ENCODE measurements at regions not wholly inside any gene's neighbourhood (a gene's known extent, or its start where the extent isn't known, plus 50 kb on each side); places are given as distances from the start of the nearest gene placed in this dataset.

DNA sequence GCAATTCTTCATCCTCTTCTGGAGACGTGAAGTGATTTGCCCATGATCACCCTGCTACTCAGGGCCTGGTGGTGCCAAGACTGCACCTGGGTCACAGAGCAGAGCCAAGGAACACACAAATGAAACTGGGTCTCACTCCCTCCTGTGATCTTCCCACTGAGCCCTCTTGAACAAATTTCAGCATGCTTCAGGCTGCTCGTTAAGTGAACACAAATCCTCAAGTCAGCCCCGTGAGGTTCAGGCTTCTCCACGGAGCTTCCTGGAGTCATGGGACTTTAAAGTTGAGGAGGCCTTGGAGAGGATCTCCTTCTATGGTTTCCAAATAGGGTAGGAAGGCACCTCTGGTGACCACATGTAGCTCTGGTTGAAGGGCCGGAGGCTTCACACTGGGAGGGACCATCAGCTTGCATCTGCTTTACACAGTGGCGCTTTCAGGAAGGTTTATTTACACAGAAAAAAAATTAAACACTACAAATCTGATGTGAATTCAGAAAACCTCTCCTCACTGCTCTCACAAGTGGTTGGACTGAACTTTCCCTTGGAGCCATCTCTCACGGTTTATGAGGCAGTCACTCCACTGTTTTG lies 255.4 kb downstream of the LOXHD1 start:
- Histone ChIP-seq H3K4me3 (no peak overlapping the region), H3K9me3 (ENCODE audit: insufficient read depth, low read depth) (no peaks in the 10 kb centered on the region), H3K36me3 (ENCODE audit: low read depth) (no peaks in the 10 kb centered on the region), H3K9me2 (ENCODE audit: insufficient read depth) (no peaks in the 10 kb centered on the region), H3K4me2 (no peak overlapping the region), H3F3A (ENCODE audit: insufficient read depth, low read depth) (no peaks in the 10 kb centered on the region), H3K4me1 (replicated peaks; ENCODE audit: insufficient read depth) (peaks cover 9% of the 10 kb centered on the region), H4K20me1 (ENCODE audit: insufficient read depth) (peaks cover 14% of the 10 kb centered on the region), H3K27me3 (ENCODE audit: insufficient read depth, low read depth) (no peaks in the 10 kb centered on the region), H3K27ac (no peak overlapping the region), H3K79me2 (ENCODE audit: low read depth) (peaks cover 4% of the 10 kb centered on the region; the same call in 1 of the 2 replicates), H2AFZ (no peak overlapping the region)
- no TSS peak for BruUV-seq (replicated peaks)
- CTCF ChIA-PET = no interaction called here
- DNase-seq = no peak
- intact Hi-C loops (cut with micrococcal nuclease; ENCODE audit: unreplicated experiment) = no loop called here
- no peak for TF ChIP-seq EZH2 (IDR thresholded peaks at IDR 0.05; ENCODE audit: low read depth)
- POLR2A ChIA-PET (ENCODE audit: unreplicated experiment) = no interaction called here

DNA sequence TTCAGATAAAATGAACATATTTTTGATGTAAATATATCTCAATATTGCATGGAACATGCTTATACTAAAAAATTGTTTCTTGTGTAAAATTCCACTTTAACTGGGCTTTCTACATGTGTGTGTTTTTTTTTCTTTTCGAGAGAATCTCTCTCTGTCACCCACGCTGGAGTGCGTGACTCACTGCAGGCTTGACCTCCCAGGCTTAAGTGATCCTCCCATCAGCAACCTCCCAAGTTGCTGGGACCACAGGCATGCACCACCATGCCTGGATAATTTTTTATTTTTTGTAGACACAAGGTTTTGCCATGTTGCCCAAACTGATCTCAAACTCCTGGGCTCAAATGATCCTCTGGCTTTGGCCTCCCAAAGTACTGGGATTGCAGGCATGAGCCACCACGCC lies 254.6 kb downstream of the LOXHD1 start:
- TF ChIP-seq, protein P1, sequence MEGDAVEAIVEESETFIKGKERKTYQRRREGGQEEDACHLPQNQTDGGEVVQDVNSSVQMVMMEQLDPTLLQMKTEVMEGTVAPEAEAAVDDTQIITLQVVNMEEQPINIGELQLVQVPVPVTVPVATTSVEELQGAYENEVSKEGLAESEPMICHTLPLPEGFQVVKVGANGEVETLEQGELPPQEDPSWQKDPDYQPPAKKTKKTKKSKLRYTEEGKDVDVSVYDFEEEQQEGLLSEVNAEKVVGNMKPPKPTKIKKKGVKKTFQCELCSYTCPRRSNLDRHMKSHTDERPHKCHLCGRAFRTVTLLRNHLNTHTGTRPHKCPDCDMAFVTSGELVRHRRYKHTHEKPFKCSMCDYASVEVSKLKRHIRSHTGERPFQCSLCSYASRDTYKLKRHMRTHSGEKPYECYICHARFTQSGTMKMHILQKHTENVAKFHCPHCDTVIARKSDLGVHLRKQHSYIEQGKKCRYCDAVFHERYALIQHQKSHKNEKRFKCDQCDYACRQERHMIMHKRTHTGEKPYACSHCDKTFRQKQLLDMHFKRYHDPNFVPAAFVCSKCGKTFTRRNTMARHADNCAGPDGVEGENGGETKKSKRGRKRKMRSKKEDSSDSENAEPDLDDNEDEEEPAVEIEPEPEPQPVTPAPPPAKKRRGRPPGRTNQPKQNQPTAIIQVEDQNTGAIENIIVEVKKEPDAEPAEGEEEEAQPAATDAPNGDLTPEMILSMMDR (conservative IDR thresholded peaks at IDR 0.05) = no peak
- TF ChIP-seq EZH2 (IDR thresholded peaks at IDR 0.05; ENCODE audit: low read depth) = no peak
- no peaks in the 10 kb centered on the region for H3K36me3 ChIP-seq (ENCODE audit: low read depth)
- no peak overlapping the region for H3K4me3 ChIP-seq
- H4K20me1 ChIP-seq (ENCODE audit: insufficient read depth) = peaks cover 22% of the 10 kb centered on the region
- intact Hi-C loops (cut with micrococcal nuclease; ENCODE audit: unreplicated experiment) = no loop called here
- H3K9me2 ChIP-seq (ENCODE audit: insufficient read depth) = no peaks in the 10 kb centered on the region
- no peaks in the 10 kb centered on the region for H3K9me3 ChIP-seq (ENCODE audit: insufficient read depth, low read depth)
- H3K4me2 ChIP-seq = no peak overlapping the region
- no peaks in the 10 kb centered on the region for H3K79me2 ChIP-seq (ENCODE audit: low read depth)
- H3F3A ChIP-seq (ENCODE audit: insufficient read depth, low read depth) = no peaks in the 10 kb centered on the region
- no TSS peak for BruUV-seq (replicated peaks)
- H3K27me3 ChIP-seq (ENCODE audit: insufficient read depth, low read depth) = no peaks in the 10 kb centered on the region
- POLR2A ChIA-PET (ENCODE audit: unreplicated experiment) = no interaction called here
- DNase-seq = no peak
- no peak overlapping the region for H3K27ac ChIP-seq
- H2AFZ ChIP-seq = no peak overlapping the region
- CTCF ChIA-PET = no interaction called here
- H3K4me1 ChIP-seq (replicated peaks; ENCODE audit: insufficient read depth) = 0 out of 2 replicates have a peak, but pooled peaks cover under 1% of the 10 kb centered on the region

DNA sequence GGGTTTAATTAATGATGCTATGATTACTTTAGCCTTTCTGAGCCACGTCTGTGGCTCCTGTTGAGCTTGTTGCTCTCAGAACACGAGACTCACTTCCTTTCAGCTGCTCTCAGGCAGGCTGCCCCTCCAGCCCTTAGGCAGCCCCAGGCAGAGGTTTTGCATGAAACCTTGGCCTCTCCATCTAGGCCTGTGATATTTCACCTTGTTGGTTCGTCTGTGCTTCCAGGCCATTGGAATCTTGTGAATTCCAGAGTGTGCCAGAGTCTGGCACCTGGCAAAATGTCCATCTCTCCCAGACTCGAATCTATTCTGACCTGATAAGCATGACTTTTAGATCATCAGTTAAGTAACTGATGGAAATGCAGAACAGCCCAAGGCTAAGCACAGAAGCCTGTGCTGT lies 254.1 kb downstream of the LOXHD1 start:
- BruUV-seq (replicated peaks) = no TSS peak
- no peaks in the 10 kb centered on the region for H3K4me1 ChIP-seq (replicated peaks; ENCODE audit: insufficient read depth)
- H3F3A ChIP-seq (ENCODE audit: insufficient read depth, low read depth) = no peaks in the 10 kb centered on the region
- no peak overlapping the region for H3K4me2 ChIP-seq
- H3K4me3 ChIP-seq = no peak overlapping the region
- H4K20me1 ChIP-seq (ENCODE audit: insufficient read depth) = peaks cover 27% of the 10 kb centered on the region
- no peaks in the 10 kb centered on the region for H3K36me3 ChIP-seq (ENCODE audit: low read depth)
- no peak overlapping the region for H3K27ac ChIP-seq
- 0 out of 2 replicates have a peak, but pooled peaks cover 3% of the 10 kb centered on the region for H3K79me2 ChIP-seq (ENCODE audit: low read depth)
- no peaks in the 10 kb centered on the region for H3K27me3 ChIP-seq (ENCODE audit: insufficient read depth, low read depth)
- no peaks in the 10 kb centered on the region for H3K9me3 ChIP-seq (ENCODE audit: insufficient read depth, low read depth)
- POLR2A ChIA-PET (ENCODE audit: unreplicated experiment) = no interaction called here
- intact Hi-C loops (cut with micrococcal nuclease; ENCODE audit: unreplicated experiment) = no loop called here
- no peak for TF ChIP-seq EZH2 (IDR thresholded peaks at IDR 0.05; ENCODE audit: low read depth)
- TF ChIP-seq, protein P1 (conservative IDR thresholded peaks at IDR 0.05) = no peak
- H3K9me2 ChIP-seq (ENCODE audit: insufficient read depth) = no peaks in the 10 kb centered on the region
- CTCF ChIA-PET = no interaction called here
- no peak overlapping the region for H2AFZ ChIP-seq
- no peak for DNase-seq
